Natural killer cell (primary cell): ENCODE measurements at regions not wholly inside any gene's neighbourhood (a gene's known extent, or its start where the extent isn't known, plus 50 kb on each side); places are given as distances from the start of the nearest gene placed in this dataset.
"Not testable (repeated sequence)": the region's sequence is repeated elsewhere in the genome, so short reads cannot be mapped to it uniquely, and the experiment has no call there.

ENCODE experiments used
- ATAC-seq, 3 donors: fragments of 150-1000 bp in 2 of 3; fragments of 200-7000 bp in 1 of 3; cut with Tn5 transposase; 1 replicate in 1 of 3; 2 replicates in 2 of 3; pipeline ENCODE4 v1.10.0; 2021; ENCODE audit warnings: mild to moderate bottlenecking in 2 of 3, moderate library complexity in 2 of 3
- DNase-seq, 2 donors: peaks; one replicate each; pipeline versions ENCODE4 v3.0.0 to v3.0.0-alpha.2; 2013 to 2021; ENCODE audit warnings: mixed read lengths in 1 of 2
- H3K27ac ChIP-seq: one replicate; pipeline ENCODE4 v1.5.1; 2013; ENCODE audit warnings: mild to moderate bottlenecking, low read length
- H3K27me3 ChIP-seq: one replicate; pipeline ENCODE4 v1.6.1; 2013; ENCODE audit warnings: low read length; ENCODE audit not compliant: control insufficient read depth, insufficient read depth
- H3K36me3 ChIP-seq: one replicate; pipeline ENCODE4 v1.6.1; 2013; ENCODE audit warnings: low read length; ENCODE audit not compliant: control insufficient read depth, insufficient read depth
- H3K4me1 ChIP-seq: one replicate; pipeline ENCODE4 v1.6.1; 2013; ENCODE audit warnings: low read length; ENCODE audit not compliant: control insufficient read depth, insufficient read depth
- H3K4me3 ChIP-seq: one replicate; pipeline ENCODE4 v1.5.1; 2013; ENCODE audit warnings: low read length
- H3K9me3 ChIP-seq: one replicate; pipeline ENCODE4 v1.6.1; 2013; ENCODE audit warnings: low read length; ENCODE audit not compliant: control insufficient read depth, insufficient read depth
- H3K27ac Mint-ChIP-seq, 2 donors: one replicate each; pipeline ENCODE4 v1.8.0; 2022; ENCODE audit warnings: mild to moderate bottlenecking in 2 of 2, mixed read lengths in 2 of 2, moderate library complexity in 1 of 2
- H3K27me3 Mint-ChIP-seq, 2 donors: one replicate each; pipeline ENCODE4 v1.8.0; 2022; ENCODE audit warnings: low read depth in 2 of 2, mixed read lengths in 2 of 2
- H3K36me3 Mint-ChIP-seq: one replicate; pipeline ENCODE4 v1.8.0; 2022; ENCODE audit warnings: mixed read lengths
- H3K4me1 Mint-ChIP-seq, 2 donors: one replicate each; pipeline ENCODE4 v1.8.0; 2022; ENCODE audit warnings: mixed read lengths in 2 of 2
- H3K4me3 Mint-ChIP-seq: one replicate; pipeline ENCODE4 v1.8.0; 2022; ENCODE audit warnings: mild to moderate bottlenecking, moderate library complexity, mixed read lengths
- H3K9me3 Mint-ChIP-seq, 2 donors: one replicate each; pipeline ENCODE4 v1.8.0; 2022; ENCODE audit warnings: mixed read lengths in 2 of 2
- WGBS: methylation state at CpG from one replicate; pipeline ENCODE4 v1.1.7; 2013; ENCODE audit warnings: missing lambda C conversion rate; ENCODE audit not compliant: insufficient coverage; 5-methylcytosine and 5-hydroxymethylcytosine counted together
- intact Hi-C: fragments of 100-400 bp; cut with micrococcal nuclease; formaldehyde crosslinking; loops from one replicate; pipeline ENCODE4 v1.14.2; 2022
- TF ChIP-seq, protein P1 (sequence below): fragments of 200-600 bp; IDR thresholded peaks from one replicate; pipeline ENCODE4 v1.8.0; 2022; ENCODE audit warnings: antibody characterized with exemption

DNA sequence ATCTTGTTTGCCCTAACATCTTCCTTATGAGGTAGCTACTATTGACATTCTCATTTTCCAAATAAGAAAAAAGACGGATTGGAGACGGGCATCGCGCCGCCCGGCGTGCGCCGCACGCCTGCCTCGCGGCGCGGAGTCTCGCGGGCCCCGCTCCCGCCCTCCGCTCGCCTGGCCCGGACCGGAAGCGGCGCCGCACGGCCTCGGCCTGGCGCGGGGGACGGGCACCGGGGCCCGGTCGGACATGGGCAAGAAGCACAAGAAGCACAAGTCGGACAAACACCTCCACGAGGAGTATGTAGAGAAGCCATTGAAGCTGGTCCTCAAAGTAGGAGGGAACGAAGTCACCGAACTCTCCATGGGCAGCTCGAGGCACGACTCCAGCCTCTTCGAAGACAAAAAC lies 112.0 kb downstream of the IL12A start:
- Histone ChIP-seq H3K27me3 (no peaks in the 10 kb centered on the region), H3K27ac (no peak overlapping the region), H3K36me3 (no peaks in the 10 kb centered on the region), H3K4me3 (no peak overlapping the region), H3K4me1 (no peaks in the 10 kb centered on the region), H3K9me3 (no peaks in the 10 kb centered on the region)
- ATAC-seq (no peak), DNase-seq (no peak)
- no peaks in the 10 kb centered on the region for H3K4me1 Mint-ChIP-seq
- peaks cover 8 to 11% of the 10 kb centered on the region in 2 donors for H3K27me3 Mint-ChIP-seq
- no peaks in the 10 kb centered on the region for H3K36me3 Mint-ChIP-seq
- 97% methylated on average over 40 of the region's 40 CpGs for WGBS
- intact Hi-C loops = no loop called here
- H3K9me3 Mint-ChIP-seq = no peaks in the 10 kb centered on the region
- TF ChIP-seq, protein P1, sequence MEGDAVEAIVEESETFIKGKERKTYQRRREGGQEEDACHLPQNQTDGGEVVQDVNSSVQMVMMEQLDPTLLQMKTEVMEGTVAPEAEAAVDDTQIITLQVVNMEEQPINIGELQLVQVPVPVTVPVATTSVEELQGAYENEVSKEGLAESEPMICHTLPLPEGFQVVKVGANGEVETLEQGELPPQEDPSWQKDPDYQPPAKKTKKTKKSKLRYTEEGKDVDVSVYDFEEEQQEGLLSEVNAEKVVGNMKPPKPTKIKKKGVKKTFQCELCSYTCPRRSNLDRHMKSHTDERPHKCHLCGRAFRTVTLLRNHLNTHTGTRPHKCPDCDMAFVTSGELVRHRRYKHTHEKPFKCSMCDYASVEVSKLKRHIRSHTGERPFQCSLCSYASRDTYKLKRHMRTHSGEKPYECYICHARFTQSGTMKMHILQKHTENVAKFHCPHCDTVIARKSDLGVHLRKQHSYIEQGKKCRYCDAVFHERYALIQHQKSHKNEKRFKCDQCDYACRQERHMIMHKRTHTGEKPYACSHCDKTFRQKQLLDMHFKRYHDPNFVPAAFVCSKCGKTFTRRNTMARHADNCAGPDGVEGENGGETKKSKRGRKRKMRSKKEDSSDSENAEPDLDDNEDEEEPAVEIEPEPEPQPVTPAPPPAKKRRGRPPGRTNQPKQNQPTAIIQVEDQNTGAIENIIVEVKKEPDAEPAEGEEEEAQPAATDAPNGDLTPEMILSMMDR = no peak
- H3K4me3 Mint-ChIP-seq = no peak overlapping the region
- no peak overlapping the region for H3K27ac Mint-ChIP-seq

- H3K9me3 Mint-ChIP-seq, H3K36me3 Mint-ChIP-seq, H3K27me3 ChIP-seq, H3K27ac ChIP-seq, H3K4me1 Mint-ChIP-seq, ATAC-seq, intact Hi-C loops, H3K4me3 ChIP-seq, H3K9me3 ChIP-seq, H3K27ac Mint-ChIP-seq, H3K4me3 Mint-ChIP-seq, H3K36me3 ChIP-seq, DNase-seq, H3K4me1 ChIP-seq: not testable (repeated sequence)
- H3K27me3 Mint-ChIP-seq = peaks cover 8 to 11% of the 10 kb centered on the region in 2 donors
- WGBS = 88% methylated on average over 7 of the region's 7 CpGs
These were observed 113.4 kb downstream of the IL12A start for GRCh38 chr3:160102001-160102400.

DNA sequence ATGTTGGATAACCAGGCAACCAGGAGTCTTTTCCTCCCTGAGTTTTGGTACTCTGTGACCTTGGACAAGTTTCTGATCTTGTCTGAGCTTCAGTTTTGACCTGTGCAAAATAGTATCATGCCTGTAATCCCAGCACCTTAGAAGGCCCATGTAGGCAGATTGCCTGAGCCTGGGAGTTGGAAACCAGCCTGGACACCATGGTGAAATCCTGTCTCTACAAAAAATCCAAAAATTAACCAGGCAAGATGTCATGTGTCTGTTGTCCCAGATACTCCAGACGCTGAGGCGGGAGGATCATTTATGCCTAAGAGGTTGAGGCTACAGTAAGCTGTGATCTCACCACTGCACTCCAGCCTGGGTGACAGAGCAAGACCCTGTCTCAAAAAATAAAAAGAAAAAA lies 114.8 kb downstream of the IL12A start:
- H3K4me1 ChIP-seq = no peaks in the 10 kb centered on the region
- no peaks in the 10 kb centered on the region for H3K27me3 ChIP-seq
- ATAC-seq (no peak), DNase-seq (no peak)
- Mint-ChIP-seq H3K36me3 (no peaks in the 10 kb centered on the region), H3K4me1 (no peaks in the 10 kb centered on the region), H3K9me3 (no peaks in the 10 kb centered on the region), H3K27me3 (peaks cover 8 to 11% of the 10 kb centered on the region in 2 donors), H3K27ac (no peak overlapping the region), H3K4me3 (no peak overlapping the region)
- WGBS = 94% methylated on average over 2 of the region's 2 CpGs
- TF ChIP-seq, protein P1 = no peak
- no peak overlapping the region for H3K27ac ChIP-seq
- no peaks in the 10 kb centered on the region for H3K9me3 ChIP-seq
- no peaks in the 10 kb centered on the region for H3K36me3 ChIP-seq
- no peak overlapping the region for H3K4me3 ChIP-seq
- intact Hi-C loops = no loop called here

DNA sequence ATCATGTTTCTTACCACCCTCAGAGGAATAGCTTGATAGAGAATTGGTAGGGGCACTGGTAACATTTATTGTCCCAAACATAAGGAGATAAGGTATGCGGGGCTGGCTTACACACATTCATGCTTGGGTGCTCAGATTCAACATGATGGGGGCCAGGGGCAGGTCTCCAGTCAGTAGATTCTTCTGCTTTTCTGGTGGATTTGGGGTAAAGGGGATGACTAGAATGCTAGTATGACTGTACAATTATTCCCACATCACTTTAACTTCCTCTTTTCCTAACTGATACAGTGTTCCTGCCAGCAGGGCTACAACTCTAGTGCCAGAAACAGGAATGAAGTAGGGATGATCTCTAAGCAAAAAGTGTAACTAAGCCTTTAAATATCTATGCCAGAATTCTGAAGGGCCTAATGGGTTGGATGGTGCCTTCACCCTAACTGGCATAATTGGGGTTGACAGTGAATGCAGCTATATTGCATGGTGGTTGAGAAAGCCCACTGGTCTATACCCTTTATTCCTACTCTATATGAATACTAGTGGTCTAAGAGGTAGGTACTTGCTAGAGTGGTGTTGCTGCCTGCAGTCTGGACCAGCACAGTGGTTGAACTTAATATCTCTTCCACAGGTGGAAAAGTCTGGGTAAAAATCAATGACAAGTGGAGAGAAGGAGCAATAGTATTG lies 117.4 kb downstream of the IL12A start:
- Histone ChIP-seq H3K4me1 (no peaks in the 10 kb centered on the region), H3K4me3 (no peak overlapping the region), H3K9me3 (no peaks in the 10 kb centered on the region), H3K27ac (no peak overlapping the region), H3K27me3 (no peaks in the 10 kb centered on the region), H3K36me3 (no peaks in the 10 kb centered on the region)
- WGBS = 82% methylated on average over 1 of the region's 1 CpG
- ATAC-seq (no peak), DNase-seq (no peak)
- no peaks in the 10 kb centered on the region for H3K36me3 Mint-ChIP-seq
- intact Hi-C loops = no loop called here
- no peak overlapping the region for H3K27ac Mint-ChIP-seq
- TF ChIP-seq, protein P1 = no peak
- no peak overlapping the region for H3K4me3 Mint-ChIP-seq
- H3K27me3 Mint-ChIP-seq = peaks cover 3 to 9% of the 10 kb centered on the region in 2 donors
- no peaks in the 10 kb centered on the region for H3K9me3 Mint-ChIP-seq
- no peaks in the 10 kb centered on the region for H3K4me1 Mint-ChIP-seq
